ENCODE measurements at regions not wholly inside any gene's neighbourhood (a gene's known extent, or its start where the extent isn't known, plus 50 kb on each side); places are given as distances from the start of the nearest gene placed in this dataset.

DNA sequence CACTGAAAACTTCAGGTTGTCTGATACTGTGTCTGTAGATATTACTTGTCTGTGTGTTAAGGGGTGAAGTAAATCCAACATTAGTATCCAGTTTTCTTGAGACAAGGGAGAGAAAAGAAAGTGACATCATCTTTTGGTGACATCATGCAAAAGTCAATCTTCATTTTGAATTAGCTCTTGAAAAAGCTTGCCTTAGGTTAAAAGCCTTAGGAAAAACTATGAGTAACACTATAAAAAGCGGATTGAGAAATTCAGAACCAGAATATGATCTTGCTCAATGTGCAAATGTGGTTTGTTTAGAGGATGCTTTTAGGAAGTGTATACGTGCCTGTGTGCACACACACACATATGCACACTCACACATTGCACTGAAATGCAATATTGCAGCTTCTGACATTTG lies 345.8 kb upstream of the CASK start:
- TF ChIP-seq, protein P1, sequence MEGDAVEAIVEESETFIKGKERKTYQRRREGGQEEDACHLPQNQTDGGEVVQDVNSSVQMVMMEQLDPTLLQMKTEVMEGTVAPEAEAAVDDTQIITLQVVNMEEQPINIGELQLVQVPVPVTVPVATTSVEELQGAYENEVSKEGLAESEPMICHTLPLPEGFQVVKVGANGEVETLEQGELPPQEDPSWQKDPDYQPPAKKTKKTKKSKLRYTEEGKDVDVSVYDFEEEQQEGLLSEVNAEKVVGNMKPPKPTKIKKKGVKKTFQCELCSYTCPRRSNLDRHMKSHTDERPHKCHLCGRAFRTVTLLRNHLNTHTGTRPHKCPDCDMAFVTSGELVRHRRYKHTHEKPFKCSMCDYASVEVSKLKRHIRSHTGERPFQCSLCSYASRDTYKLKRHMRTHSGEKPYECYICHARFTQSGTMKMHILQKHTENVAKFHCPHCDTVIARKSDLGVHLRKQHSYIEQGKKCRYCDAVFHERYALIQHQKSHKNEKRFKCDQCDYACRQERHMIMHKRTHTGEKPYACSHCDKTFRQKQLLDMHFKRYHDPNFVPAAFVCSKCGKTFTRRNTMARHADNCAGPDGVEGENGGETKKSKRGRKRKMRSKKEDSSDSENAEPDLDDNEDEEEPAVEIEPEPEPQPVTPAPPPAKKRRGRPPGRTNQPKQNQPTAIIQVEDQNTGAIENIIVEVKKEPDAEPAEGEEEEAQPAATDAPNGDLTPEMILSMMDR (IDR thresholded peaks at IDR 0.05): no peak
- no peak for TF ChIP-seq POLR2A (IDR thresholded peaks at IDR 0.05)

Data from ovary (tissue), 3 donors.